Neutrophil (primary cell): ENCODE measurements at regions not wholly inside any gene's neighbourhood (a gene's known extent, or its start where the extent isn't known, plus 50 kb on each side); places are given as distances from the start of the nearest gene placed in this dataset.
"Not testable (repeated sequence)": the region's sequence is repeated elsewhere in the genome, so short reads cannot be mapped to it uniquely, and the experiment has no call there.

Experiments
- H3K27ac ChIP-seq: fragments of 200-600 bp; sonication (generic); 2 replicates; pipeline ENCODE4 v1.5.1; 2016; ENCODE audit warnings: mild to moderate bottlenecking, moderate library complexity
- H3K27me3 ChIP-seq: fragments of 200-600 bp; sonication (generic); 2 replicates; pipeline ENCODE4 v1.6.0; 2016; ENCODE audit warnings: mild to moderate bottlenecking
- H3K36me3 ChIP-seq: fragments of 200-600 bp; sonication (generic); 2 replicates; pipeline ENCODE4 v1.5.1; 2017
- H3K4me1 ChIP-seq, 2 experiments: fragments of 200-600 bp in 1 of 2; sonication (generic) in 1 of 2; 1 replicate in 1 of 2; 2 replicates in 1 of 2; pipeline versions ENCODE4 v1.5.1 to v1.6.1; 2013 to 2016; ENCODE audit warnings: low read depth in 1 of 2, low read length in 1 of 2, mild to moderate bottlenecking in 1 of 2, moderate library complexity in 1 of 2; ENCODE audit not compliant: control insufficient read depth in 1 of 2, insufficient read depth in 1 of 2
- H3K4me3 ChIP-seq, 2 experiments: fragments of 200-600 bp in 1 of 2; sonication (generic) in 1 of 2; 1 replicate in 1 of 2; 2 replicates in 1 of 2; pipeline ENCODE4 v1.5.1; 2013 to 2016; ENCODE audit warnings: low read depth in 1 of 2, low read length in 1 of 2, mild to moderate bottlenecking in 1 of 2, moderate library complexity in 1 of 2
- H3K9me3 ChIP-seq: fragments of 200-600 bp; sonication (generic); 2 replicates; pipeline ENCODE4 v1.5.1; 2016
- TF ChIP-seq, protein P1 (sequence below): fragments of 200-600 bp; sonication (generic); IDR thresholded peaks from 2 replicates; pipeline ENCODE4 v1.5.1; 2016; ENCODE audit warnings: antibody characterized with exemption

DNA sequence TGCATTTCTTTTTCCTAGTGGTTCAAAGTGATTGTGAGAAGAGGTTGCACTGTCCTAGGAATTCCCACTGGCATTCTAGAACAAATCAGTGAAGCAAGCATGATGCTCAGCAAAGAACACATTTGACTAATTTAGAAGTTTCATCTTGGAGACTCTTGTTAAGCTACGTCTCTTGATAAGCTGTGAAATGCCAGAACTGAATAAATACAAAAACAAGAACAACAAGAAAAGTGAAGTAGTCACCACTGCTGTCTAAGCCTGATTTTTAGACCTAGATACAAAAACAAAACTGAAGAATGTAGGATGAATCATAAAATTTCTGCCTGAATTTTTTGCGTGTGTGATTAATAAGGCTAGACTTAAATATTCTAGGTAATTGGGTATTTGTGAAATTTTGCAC lies 1162.4 kb downstream of the TUSC7 start:
- Histone ChIP-seq H3K36me3 (no peaks in the 10 kb centered on the region), H3K27ac (no peak overlapping the region), H3K9me3 (no peaks in the 10 kb centered on the region), H3K27me3 (no peaks in the 10 kb centered on the region), H3K4me3 (no peak overlapping the region), H3K4me1 (no peaks in the 10 kb centered on the region)
- TF ChIP-seq, protein P1, sequence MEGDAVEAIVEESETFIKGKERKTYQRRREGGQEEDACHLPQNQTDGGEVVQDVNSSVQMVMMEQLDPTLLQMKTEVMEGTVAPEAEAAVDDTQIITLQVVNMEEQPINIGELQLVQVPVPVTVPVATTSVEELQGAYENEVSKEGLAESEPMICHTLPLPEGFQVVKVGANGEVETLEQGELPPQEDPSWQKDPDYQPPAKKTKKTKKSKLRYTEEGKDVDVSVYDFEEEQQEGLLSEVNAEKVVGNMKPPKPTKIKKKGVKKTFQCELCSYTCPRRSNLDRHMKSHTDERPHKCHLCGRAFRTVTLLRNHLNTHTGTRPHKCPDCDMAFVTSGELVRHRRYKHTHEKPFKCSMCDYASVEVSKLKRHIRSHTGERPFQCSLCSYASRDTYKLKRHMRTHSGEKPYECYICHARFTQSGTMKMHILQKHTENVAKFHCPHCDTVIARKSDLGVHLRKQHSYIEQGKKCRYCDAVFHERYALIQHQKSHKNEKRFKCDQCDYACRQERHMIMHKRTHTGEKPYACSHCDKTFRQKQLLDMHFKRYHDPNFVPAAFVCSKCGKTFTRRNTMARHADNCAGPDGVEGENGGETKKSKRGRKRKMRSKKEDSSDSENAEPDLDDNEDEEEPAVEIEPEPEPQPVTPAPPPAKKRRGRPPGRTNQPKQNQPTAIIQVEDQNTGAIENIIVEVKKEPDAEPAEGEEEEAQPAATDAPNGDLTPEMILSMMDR, result no peak

DNA sequence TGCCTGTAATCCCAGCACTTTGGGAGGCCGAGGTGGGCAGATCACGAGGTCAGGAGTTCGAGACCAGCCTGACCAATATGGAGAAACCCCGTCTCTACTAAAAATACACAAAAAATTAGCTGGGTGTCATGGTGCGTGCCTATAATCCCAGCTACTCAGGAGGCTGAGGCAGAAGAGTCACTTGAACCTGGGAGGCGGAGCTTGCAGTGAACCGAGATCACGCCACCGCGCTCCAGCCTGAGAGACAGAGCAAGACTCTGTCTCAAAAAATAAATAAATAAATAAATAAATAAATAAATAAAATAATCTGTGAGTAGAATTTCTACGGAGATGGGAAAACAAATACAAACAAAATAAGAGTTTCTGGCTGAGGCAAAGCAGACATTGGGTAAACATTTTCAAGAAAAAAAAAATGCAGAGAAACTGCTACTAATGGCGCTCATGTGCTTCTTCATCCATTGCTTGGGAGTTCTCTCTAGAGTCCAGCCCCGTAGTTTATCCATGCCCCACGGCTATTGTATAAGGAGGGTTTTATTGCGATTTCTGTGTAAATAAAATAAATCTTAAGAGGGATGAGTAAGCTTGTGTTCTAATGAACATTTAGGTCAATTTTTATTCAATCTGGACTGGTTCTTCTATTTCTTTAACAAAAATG lies 1161.9 kb downstream of the IGSF11 start:
- H3K4me3 ChIP-seq, H3K36me3 ChIP-seq, H3K9me3 ChIP-seq, H3K27ac ChIP-seq, H3K4me1 ChIP-seq, H3K27me3 ChIP-seq: not testable (repeated sequence)

DNA sequence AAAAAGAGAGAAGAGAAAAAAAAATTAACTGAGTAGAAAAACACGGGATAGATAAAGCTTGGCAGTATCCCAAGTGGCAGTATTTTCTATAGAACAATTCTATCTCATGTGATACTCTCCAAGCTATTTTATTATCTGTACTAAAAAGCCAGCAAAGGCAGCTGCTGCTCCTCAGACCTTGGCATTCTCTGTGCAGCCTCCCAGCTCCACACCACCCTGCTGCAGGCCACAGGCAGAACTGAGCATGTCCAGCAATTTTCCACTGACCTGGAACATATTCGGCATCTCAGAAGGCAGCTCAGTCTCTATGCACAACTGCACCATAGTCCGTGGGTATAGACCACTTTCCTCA lies 1161.4 kb downstream of the IGSF11 start:
- TF ChIP-seq, protein P1, result no peak
- no peaks in the 10 kb centered on the region for H3K4me1 ChIP-seq
- no peak overlapping the region for H3K27ac ChIP-seq
- no peak overlapping the region for H3K4me3 ChIP-seq
- H3K9me3 ChIP-seq, result no peaks in the 10 kb centered on the region
- H3K27me3 ChIP-seq, result no peaks in the 10 kb centered on the region
- H3K36me3 ChIP-seq, result no peaks in the 10 kb centered on the region

DNA sequence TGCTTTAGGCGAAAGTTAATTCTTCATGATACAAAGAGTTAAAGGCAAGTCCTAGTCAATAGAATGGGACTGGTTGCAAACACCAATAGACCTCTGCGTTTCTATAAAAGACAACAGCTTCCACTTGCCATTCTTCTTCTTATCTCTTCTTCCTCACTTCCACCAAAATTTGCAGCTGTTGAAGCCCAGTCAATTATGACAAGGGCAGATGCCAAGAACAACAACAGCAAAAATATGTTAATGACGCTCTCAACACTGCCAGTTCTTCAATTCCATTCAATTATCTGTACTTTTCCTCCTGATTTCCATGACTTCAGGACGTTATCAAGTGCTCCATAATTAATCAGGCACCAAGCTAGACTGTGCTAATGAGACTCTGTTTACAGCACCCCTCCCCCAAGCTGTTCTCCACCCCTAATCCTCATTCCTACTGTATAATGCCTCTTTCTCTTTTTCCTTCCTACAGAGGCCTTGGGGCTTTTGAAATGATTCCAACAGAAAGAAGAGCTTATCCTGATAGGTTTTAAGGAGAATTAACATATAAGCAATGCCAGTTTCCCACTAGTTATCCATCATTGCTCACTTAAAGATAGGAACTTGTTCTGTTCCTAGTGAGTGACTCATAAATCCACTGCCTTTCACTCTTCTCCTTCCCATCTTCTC lies 1160.5 kb downstream of the IGSF11 start:
- no peaks in the 10 kb centered on the region for H3K4me1 ChIP-seq
- no peaks in the 10 kb centered on the region for H3K9me3 ChIP-seq
- no peaks in the 10 kb centered on the region for H3K27me3 ChIP-seq
- TF ChIP-seq, protein P1, result no peak
- no peaks in the 10 kb centered on the region for H3K36me3 ChIP-seq
- H3K4me3 ChIP-seq, result no peak overlapping the region
- no peak overlapping the region for H3K27ac ChIP-seq

DNA sequence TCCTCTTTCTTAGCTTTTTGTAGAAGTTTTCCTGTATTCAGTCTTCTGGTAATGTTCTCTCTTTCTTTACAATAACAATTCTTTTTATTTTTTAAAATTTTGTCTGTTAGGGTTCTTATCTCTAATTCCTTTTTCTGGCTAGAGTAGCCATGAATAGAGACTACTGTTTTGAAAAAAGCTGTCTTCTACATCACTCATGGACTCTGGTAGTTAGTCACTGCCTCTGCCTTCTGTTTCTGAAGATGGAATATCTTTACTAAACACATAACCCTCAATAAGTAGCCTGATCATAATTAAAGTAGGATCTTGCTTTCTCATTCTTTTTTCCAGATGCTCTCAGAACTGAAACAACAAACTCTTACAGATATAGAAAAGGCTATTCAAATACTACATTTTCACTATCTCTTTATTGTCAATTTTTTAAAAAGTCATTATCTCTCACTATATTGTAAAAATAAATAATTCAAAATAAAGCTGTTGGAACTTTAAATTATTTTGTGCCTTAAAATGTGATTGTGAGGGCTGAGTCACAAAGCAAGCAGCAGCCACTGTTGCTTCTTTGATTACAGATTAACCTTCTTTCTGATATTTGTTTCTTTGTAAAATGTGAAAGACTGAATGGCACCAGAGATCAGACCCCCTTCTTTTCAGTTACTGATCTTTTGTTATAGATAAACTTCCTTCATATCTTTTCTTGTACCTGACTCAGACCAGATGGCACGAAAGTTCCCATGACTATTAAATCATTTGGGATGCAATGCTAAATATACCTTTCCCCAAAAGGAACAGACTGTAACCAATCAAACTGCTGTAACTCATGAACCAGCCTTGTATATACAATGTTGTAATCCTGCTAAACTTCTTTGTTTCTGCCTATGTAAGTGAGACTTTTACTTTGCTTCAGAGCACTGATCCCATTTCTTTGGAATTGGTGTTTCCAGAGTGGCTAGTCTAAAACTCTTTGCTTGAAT lies 1159.5 kb downstream of the IGSF11 start:
- H3K27ac ChIP-seq, result no peak overlapping the region
- H3K36me3 ChIP-seq, result no peaks in the 10 kb centered on the region
- TF ChIP-seq, protein P1, result no peak
- H3K9me3 ChIP-seq, result no peaks in the 10 kb centered on the region
- no peaks in the 10 kb centered on the region for H3K27me3 ChIP-seq
- H3K4me3 ChIP-seq, result no peak overlapping the region
- H3K4me1 ChIP-seq, result no peaks in the 10 kb centered on the region
